ENCODE measurements at regions not wholly inside any gene's neighbourhood (a gene's known extent, or its start where the extent isn't known, plus 50 kb on each side); places are given as distances from the start of the nearest gene placed in this dataset.
"Not testable (repeated sequence)": the region's sequence is repeated elsewhere in the genome, so short reads cannot be mapped to it uniquely, and the experiment has no call there.

GRCh38 chr1:192477630-192478029, 97.9 kb upstream of the RGS1 start:
- DNase-seq = no peak

DNA sequence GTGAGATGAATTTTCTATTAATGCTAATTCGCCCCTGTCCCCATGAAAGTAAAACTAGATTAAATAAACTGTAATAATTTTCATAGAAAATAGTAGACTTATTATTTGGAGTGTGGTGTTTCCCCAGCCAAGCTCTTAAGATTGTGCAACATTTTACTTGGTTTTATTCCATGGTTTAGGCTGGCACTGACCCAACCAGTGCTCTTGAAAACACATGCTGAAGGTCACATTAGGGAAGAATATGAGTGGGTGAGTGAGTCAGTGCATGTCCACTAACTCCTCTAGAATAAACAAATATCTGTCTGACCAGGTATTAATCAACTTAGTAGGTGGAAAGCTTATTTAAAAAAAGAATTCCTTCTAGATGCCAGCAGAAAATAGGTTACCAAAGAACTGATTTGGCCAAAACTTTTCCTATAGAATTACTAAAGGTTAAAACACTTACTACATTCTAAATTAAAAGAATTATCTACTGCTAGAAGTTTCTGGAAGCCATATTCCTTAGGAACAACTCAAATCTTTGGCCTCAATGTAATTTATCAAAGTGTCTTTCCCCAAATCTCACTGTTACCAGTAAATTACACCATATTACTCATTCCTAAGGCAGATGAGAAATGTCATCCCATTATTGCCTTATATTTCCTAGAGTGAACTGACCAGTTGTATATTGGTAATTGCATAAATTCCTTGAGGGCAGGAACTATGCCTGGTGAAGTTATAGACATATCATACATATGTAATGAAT, 89.7 kb upstream of the RGS1 start:
- no peak for DNase-seq

DNA sequence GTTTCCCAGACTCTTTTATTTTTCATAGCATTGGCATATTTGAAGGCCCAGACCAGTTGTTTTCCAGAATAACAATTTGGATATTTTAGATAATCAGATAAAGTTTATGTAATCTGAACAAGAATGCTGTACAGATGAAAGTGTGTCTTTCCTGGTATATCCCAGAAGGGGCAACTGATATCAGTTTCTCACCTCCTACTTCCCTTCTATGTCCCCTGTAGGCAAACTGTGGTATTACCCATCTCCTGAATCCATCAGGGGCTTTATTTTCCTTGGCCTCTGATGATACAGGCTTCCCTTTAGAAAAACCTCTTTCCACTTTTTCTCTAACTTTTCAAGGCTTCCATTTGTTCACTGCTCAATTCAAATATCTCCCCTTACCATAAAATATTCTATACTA, 87.5 kb upstream of the RGS1 start:
- no peak for DNase-seq

- DNase-seq = no peak
Observed at GRCh38 chr1:192489047-192489446, 86.5 kb upstream of the RGS1 start.

GRCh38 chr1:192489748-192490147, 85.8 kb upstream of the RGS1 start:
- DNase-seq = no peak

GRCh38 chr1:192491804-192492554, 83.6 kb upstream of the RGS1 start:
- DNase-seq = no peak

DNA sequence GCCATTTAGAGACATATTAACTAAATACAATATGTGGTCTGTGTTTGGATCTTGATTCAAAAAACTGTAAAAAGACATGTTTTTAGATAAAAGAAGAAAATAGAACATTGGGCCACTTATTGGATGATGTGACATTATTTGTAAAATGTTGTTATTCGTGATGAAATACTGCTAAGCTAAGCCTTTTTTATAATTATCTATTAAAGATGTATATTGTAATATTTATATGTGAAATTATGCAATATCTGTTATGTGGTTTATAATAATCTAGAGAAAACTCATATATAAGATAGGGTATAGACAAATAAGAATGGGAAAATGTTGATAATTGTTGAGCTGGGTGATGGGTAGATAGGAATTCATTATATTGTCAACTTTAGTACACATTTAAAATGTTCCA, 82.0 kb upstream of the RGS1 start:
- DNase-seq = no peak

DNA sequence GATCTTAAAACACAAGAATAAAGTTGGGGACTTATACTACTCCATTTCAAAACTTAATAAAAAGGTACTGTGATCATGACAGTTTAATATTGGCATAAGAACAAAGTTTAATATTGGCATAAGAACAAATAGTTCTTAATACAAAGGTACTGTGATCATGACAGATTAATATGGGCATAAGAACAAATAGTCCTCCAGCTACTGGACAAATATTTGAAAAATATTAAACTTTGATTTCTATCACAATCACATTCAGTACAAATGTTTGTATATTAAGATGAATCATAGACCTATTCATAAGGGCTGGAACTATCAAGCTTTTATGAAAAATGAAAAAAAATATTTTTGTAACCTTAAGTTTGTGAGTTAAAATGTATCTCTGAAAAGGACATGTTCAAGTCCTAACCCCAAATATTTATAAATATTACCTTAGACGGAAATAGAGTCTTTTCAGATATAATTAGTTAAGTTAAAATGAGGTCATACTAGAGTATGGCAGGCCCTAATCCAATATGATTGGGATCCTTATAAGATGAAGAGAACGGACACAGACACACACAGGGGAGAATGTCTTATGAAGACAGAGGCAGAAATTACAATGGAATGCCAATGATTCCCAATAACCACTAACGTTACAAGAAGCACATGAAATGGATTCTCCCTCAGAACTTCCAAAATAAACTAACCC, 79.1 kb upstream of the RGS1 start:
- DNase-seq = no peak

DNA sequence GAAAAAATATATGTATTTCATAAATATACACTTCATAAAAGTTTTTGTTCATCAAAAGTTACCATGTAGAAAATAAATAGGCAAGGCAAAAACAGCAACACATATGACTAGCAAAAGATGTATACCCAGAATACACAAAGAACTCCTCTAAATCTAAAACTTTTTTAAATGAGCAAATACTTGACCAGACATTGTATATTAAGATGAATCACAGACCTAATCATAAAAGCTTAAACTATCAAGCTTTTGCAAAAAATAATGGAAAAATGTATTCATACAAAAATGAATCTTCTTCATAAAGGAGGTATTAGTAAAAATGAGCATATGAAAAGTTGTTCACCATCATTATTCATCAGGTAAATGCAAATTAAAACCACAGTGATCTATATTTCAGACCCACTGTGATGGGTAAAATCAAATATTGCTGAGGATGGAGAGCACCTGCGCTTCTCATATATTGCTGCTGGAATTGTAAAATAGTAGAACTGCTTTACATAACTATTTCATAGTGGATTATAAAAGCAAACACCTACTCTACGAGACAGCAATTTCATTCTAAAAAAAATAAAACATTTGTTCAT, 78.3 kb upstream of the RGS1 start:
- no peak for DNase-seq

- not testable (repeated sequence) for DNase-seq
Observed at GRCh38 chr1:192498092-192498491, 77.5 kb upstream of the RGS1 start.

DNA sequence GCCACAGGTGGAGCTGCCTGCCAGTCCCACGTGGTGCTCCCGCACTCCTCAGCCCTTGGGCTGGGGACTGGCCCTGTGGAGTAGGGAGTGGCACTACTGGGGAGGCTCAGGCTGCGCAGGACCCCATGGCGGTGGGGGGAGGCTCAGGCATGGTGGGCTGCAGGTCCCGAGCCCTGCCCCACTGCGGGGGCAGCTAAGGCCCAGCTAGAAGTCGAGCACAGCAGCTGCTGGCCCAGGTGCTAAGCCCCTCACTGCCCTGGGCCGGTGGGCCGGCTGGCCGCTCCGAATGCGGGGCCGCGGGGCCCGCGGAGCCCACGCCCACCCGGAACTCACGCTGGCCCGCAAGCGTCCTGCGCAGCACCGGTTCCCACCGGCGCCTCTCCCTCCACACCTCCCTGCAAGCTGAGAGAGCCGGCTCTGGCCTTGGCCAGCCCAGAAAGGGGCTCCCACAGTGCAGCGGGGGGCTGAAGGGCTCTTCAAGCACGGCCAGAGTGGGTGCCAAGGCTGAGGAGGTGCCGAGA, 76.5 kb upstream of the RGS1 start:
- DNase-seq = not testable (repeated sequence)

DNA sequence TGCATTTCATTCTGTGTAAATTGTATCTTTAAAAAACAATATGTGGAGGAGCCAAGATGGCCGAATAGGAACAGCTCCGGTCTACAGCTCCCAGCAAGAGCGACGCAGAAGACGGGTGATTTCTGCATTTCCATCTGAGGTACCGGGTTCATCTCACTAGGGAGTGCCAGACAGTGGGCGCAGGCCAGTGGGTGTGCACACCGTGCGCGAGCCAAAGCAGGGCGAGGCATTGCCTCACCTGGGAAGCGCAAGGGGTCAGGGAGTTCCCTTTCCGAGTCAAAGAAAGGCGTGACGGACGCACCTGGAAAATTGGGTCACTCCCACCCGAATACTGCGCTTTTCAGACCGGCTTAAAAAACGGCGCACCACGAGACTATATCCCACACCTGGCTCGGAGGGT, 75.0 kb upstream of the RGS1 start:
- DNase-seq = not testable (repeated sequence)

GRCh38 chr1:192506741-192507155, 68.8 kb upstream of the RGS1 start:
- DNase-seq = no peak

DNA sequence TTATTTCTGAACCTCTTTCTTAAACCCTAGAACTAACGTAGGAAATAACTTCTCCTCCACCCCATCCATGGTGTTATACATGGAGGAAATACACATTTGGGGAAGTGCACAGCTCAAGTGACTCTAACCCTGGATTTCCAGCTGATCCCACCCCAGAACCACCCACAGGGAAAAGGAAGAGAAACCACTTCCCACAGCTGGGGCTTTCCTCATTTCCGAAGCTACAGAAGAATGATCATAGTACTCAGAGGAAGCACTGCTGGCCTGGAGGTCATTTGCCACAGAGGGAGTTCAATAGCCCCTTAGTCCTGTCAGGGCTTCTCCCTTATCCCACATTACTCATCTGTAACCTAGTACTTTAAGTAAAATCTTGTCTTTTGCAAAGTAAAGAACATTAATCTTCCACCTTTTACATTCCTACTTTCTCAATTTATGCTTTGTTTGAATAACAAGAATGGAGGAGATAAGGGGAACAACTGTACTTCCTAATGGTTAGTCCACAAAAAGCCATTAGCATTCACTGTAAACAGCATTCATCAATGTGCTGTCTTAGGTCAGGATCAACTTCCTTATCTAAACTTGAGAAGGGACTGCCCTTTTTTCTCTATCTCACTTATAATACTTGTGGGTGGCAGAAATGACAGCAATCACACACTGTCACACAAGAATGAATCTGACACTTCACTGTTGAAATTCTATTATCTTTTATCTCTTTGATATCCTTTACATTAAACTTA, 63.0 kb upstream of the RGS1 start:
- no peak for DNase-seq

GRCh38 chr1:192513196-192513595, 62.4 kb upstream of the RGS1 start:
- no peak for DNase-seq

- no peak for DNase-seq
Observed at GRCh38 chr1:192513697-192514096, 61.9 kb upstream of the RGS1 start.

DNA sequence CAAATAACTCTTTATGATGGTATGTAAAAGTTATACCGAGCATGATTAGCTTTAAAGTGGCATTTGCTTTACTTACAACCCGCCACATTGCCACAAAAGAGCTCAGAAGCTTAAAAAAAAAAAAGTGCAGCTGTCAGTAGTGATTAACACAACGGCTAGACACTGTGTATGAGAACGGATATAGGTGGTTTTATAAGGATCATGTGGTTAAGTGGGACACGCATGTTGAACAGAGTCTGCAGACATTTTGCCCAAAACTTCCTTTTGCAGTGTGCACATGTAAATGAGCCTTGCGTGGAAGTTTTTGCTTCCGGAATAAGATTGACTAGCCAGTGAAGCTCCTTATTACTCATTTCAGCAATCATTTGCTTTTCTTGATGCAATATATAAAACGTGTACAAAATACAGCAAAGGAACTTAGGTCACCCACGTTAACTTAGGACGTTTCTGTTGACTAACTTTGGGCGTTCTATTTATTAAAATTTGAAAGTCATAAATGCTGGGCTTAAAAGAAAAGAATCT, 58.7 kb upstream of the RGS1 start:
- no peak for DNase-seq

DNA sequence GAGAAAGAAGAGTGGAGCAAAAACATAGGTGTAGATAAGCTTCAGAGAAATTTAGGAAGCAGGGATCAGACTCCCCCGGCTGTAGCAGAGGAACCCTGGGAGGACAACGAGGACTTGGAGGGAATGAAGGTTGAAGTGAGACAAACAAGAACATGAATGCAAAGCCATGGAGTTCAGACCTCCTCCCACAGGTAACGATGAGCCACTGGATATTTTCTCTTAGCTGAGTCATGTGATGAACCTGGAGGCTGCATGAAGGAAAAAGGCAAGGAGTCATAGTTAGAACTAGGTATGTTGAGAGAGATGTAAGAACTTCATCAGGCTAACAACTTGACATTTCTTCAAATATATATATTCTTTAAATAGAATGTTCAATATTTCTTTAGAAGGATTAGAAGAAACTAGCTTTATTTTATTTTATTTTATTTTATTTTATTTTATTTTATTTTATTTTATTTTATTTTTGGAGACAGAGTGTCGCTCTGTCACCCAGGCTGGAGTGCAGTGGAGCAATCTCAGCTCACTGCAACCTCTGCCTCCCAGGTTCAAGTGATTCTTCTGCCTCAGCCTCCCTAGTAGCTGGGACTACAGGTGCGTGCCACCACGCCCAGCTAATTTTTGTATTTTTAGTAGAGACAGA, 57.7 kb upstream of the RGS1 start:
- DNase-seq = not testable (repeated sequence)

DNA sequence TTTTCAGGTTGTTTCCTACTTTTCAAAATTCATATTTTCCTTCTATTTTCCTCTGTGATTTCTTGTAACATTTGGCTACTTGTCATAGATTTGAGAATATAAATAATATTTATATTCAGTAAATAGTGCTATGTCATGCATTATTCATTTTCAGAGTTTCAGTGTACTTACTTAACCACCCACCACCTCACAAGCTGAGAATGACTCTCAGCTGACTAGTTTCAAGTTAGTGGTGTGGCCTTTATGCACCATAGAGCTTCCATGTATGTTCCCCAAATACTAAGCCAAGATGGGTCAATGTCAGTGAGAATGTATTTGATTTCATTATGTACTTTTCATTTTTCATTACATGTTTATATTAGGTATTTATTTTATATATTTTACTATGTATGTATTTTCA, 56.9 kb upstream of the RGS1 start:
- DNase-seq = no peak

DNA sequence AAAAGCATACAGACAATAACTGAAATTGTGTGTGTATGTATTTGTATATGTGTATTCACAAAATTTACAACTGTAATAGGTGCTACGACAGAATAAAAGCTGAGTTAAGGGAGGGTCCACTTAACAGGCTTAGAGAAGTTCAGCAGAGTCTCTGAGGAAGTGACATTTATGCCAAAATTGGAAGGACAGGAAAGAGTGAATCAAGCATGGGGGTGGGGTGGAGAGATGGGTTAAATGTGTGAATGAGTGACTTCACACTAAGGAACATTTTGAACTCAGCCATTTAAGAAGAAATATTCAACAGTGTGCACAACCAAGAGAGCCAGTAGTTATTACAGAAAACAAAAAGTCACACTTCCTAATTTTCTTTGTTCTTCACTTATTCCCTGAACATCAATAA, 53.8 kb upstream of the RGS1 start:
- DNase-seq = no peak

GRCh38 chr1:192522673-192523072, 52.9 kb upstream of the RGS1 start:
- no peak for DNase-seq

- DNase-seq = no peak
Observed at GRCh38 chr1:192524223-192524622, 51.4 kb upstream of the RGS1 start.

Measured in effector CD8-positive, alpha-beta T cell (primary cell).